Astrocyte (in vitro differentiated cells and primary cell): ENCODE measurements at regions not wholly inside any gene's neighbourhood (a gene's known extent, or its start where the extent isn't known, plus 50 kb on each side); places are given as distances from the start of the nearest gene placed in this dataset.
"Not testable (repeated sequence)": the region's sequence is repeated elsewhere in the genome, so short reads cannot be mapped to it uniquely, and the experiment has no call there.

ENCODE experiments used
- DNase-seq: peaks from one replicate; pipeline ENCODE4 v3.0.0-alpha.2; 2010; ENCODE audit warnings: low read depth
- FAIRE-seq: peaks from 2 replicates; lab custom pipeline; 2011; peaks lifted over from hg19 to GRCh38; lab: Jason Lieb, UNC
- H2AFZ ChIP-seq: 2 replicates; pipeline ENCODE4 v1.6.0; 2012; ENCODE audit warnings: low read depth, low read length, inconsistent platforms
- H3K27ac ChIP-seq: 2 replicates; pipeline ENCODE4 v1.5.1; 2011; ENCODE audit warnings: low read depth, low read length, inconsistent platforms
- H3K27me3 ChIP-seq: 2 replicates; pipeline ENCODE4 v1.6.0; 2011; ENCODE audit warnings: low read length, inconsistent platforms; ENCODE audit not compliant: insufficient read depth
- H3K36me3 ChIP-seq: 2 replicates; pipeline ENCODE4 v1.5.1; 2011; ENCODE audit warnings: low read length, inconsistent platforms; ENCODE audit not compliant: insufficient read depth
- H3K4me1 ChIP-seq: 2 replicates; pipeline ENCODE4 v1.5.1; 2011; ENCODE audit warnings: low read length, inconsistent platforms; ENCODE audit not compliant: insufficient read depth
- H3K4me2 ChIP-seq: 2 replicates; pipeline ENCODE4 v1.6.0; 2012; ENCODE audit warnings: low read length, inconsistent platforms
- H3K4me3 ChIP-seq: 2 replicates; pipeline ENCODE4 v1.5.1; 2011; ENCODE audit warnings: low read depth, mild to moderate bottlenecking, low read length, inconsistent platforms; ENCODE audit not compliant: insufficient read depth
- H3K79me2 ChIP-seq: 2 replicates; pipeline ENCODE4 v1.6.0; 2012; ENCODE audit warnings: mild to moderate bottlenecking, low read length, inconsistent platforms; ENCODE audit not compliant: insufficient read depth
- H3K9ac ChIP-seq: 2 replicates; pipeline ENCODE4 v1.6.0; 2012; ENCODE audit warnings: mild to moderate bottlenecking, low read length, inconsistent platforms
- H3K9me3 ChIP-seq: 2 replicates; pipeline ENCODE4 v1.5.1; 2012; ENCODE audit warnings: low read depth, mild to moderate bottlenecking, low read length, inconsistent platforms; ENCODE audit not compliant: insufficient read depth
- H4K20me1 ChIP-seq: 2 replicates; pipeline ENCODE4 v1.6.0; 2012; ENCODE audit warnings: low read length, inconsistent platforms; ENCODE audit not compliant: insufficient read depth
- H3K27ac Mint-ChIP-seq: one replicate; pipeline ENCODE4 v1.8.0; 2021; ENCODE audit warnings: mild to moderate bottlenecking, mixed read lengths; ENCODE audit not compliant: unreplicated experiment
- H3K27me3 Mint-ChIP-seq: one replicate; pipeline ENCODE4 v1.8.0; 2021; ENCODE audit warnings: low read depth, mixed read lengths; ENCODE audit not compliant: unreplicated experiment
- H3K36me3 Mint-ChIP-seq: one replicate; pipeline ENCODE4 v1.8.0; 2021; ENCODE audit warnings: low read depth, mixed read lengths; ENCODE audit not compliant: unreplicated experiment
- H3K4me1 Mint-ChIP-seq: one replicate; pipeline ENCODE4 v1.8.0; 2021; ENCODE audit warnings: low read depth, mixed read lengths; ENCODE audit not compliant: unreplicated experiment
- H3K4me3 Mint-ChIP-seq: one replicate; pipeline ENCODE4 v1.8.0; 2021; ENCODE audit warnings: mild to moderate bottlenecking, moderate library complexity, mixed read lengths; ENCODE audit not compliant: unreplicated experiment
- H3K9me3 Mint-ChIP-seq: one replicate; pipeline ENCODE4 v1.8.0; 2021; ENCODE audit warnings: mild to moderate bottlenecking, mixed read lengths; ENCODE audit not compliant: unreplicated experiment
- EZH2 ChIP-seq: IDR thresholded peaks from 2 replicates; pipeline ENCODE4 v1.6.1; 2012; ENCODE audit warnings: mild to moderate bottlenecking, low read length, inconsistent platforms; ENCODE audit not compliant: insufficient read depth
- TF ChIP-seq, protein P1 (sequence below): IDR thresholded peaks from 2 replicates; pipeline ENCODE4 v1.5.1; 2011; ENCODE audit warnings: low read depth, mild to moderate bottlenecking, inconsistent platforms, low read length, moderate library complexity; ENCODE audit not compliant: insufficient read depth

GRCh38 chr10:78443900-78444571, 410.4 kb downstream of the RPS24 start:
- Mint-ChIP-seq H3K4me3 (no peak overlapping the region), H3K27me3 (peaks cover 48% of the 10 kb centered on the region), H3K9me3 (peaks cover 8% of the 10 kb centered on the region), H3K36me3 (no peaks in the 10 kb centered on the region), H3K27ac (no peak overlapping the region), H3K4me1 (no peaks in the 10 kb centered on the region)
- Histone ChIP-seq H3K4me3 (no peak overlapping the region), H3K36me3 (no peaks in the 10 kb centered on the region), H4K20me1 (no peaks in the 10 kb centered on the region), H3K79me2 (no peaks in the 10 kb centered on the region), H3K9ac (no peak overlapping the region), H3K9me3 (no peaks in the 10 kb centered on the region), H2AFZ (no peak overlapping the region), H3K4me1 (peaks cover 5% of the 10 kb centered on the region), H3K4me2 (no peak overlapping the region), H3K27ac (no peak overlapping the region), H3K27me3 (peaks cover 15% of the 10 kb centered on the region)
- no peak for TF ChIP-seq EZH2
- TF ChIP-seq, protein P1, sequence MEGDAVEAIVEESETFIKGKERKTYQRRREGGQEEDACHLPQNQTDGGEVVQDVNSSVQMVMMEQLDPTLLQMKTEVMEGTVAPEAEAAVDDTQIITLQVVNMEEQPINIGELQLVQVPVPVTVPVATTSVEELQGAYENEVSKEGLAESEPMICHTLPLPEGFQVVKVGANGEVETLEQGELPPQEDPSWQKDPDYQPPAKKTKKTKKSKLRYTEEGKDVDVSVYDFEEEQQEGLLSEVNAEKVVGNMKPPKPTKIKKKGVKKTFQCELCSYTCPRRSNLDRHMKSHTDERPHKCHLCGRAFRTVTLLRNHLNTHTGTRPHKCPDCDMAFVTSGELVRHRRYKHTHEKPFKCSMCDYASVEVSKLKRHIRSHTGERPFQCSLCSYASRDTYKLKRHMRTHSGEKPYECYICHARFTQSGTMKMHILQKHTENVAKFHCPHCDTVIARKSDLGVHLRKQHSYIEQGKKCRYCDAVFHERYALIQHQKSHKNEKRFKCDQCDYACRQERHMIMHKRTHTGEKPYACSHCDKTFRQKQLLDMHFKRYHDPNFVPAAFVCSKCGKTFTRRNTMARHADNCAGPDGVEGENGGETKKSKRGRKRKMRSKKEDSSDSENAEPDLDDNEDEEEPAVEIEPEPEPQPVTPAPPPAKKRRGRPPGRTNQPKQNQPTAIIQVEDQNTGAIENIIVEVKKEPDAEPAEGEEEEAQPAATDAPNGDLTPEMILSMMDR: no peak
- DNase-seq: no peak
- FAIRE-seq: no peak

GRCh38 chr10:78444741-78445140, 411.1 kb downstream of the RPS24 start:
- H3K4me1 ChIP-seq, H3K4me3 Mint-ChIP-seq, H3K4me2 ChIP-seq, H3K79me2 ChIP-seq, H3K36me3 ChIP-seq, FAIRE-seq, H3K27ac Mint-ChIP-seq, DNase-seq, H3K36me3 Mint-ChIP-seq, H3K9me3 ChIP-seq, H3K4me3 ChIP-seq, H4K20me1 ChIP-seq, H3K9me3 Mint-ChIP-seq, H3K9ac ChIP-seq, H3K4me1 Mint-ChIP-seq, H2AFZ ChIP-seq, H3K27ac ChIP-seq: not testable (repeated sequence)
- H3K27me3 Mint-ChIP-seq: peaks cover 49% of the 10 kb centered on the region
- peaks cover 19% of the 10 kb centered on the region for H3K27me3 ChIP-seq

- H3K4me2 ChIP-seq: no peak overlapping the region
- Mint-ChIP-seq H3K27me3 (peaks cover 54% of the 10 kb centered on the region), H3K36me3 (no peaks in the 10 kb centered on the region), H3K4me3 (no peak overlapping the region), H3K27ac (no peak overlapping the region), H3K4me1 (no peaks in the 10 kb centered on the region), H3K9me3 (peaks cover 9% of the 10 kb centered on the region)
- no peak overlapping the region for H3K4me3 ChIP-seq
- no peak for FAIRE-seq
- no peaks in the 10 kb centered on the region for H4K20me1 ChIP-seq
- no peak overlapping the region for H2AFZ ChIP-seq
- H3K4me1 ChIP-seq: peaks cover 5% of the 10 kb centered on the region
- H3K27ac ChIP-seq: no peak overlapping the region
- peaks cover 24% of the 10 kb centered on the region for H3K27me3 ChIP-seq
- no peaks in the 10 kb centered on the region for H3K36me3 ChIP-seq
- no peaks in the 10 kb centered on the region for H3K79me2 ChIP-seq
- H3K9ac ChIP-seq: no peak overlapping the region
- TF ChIP-seq, protein P1: no peak
- TF ChIP-seq EZH2: no peak
- DNase-seq: no peak
- no peaks in the 10 kb centered on the region for H3K9me3 ChIP-seq
Observed at GRCh38 chr10:78445308-78445707, 411.6 kb downstream of the RPS24 start.
